ENCODE measurements at regions not wholly inside any gene's neighbourhood (a gene's known extent, or its start where the extent isn't known, plus 50 kb on each side); places are given as distances from the start of the nearest gene placed in this dataset.

- no peaks in the 10 kb centered on the region for H4K20me1 ChIP-seq (ENCODE audit: insufficient read depth, low read length)
- no peaks in the 10 kb centered on the region for H3K27me3 ChIP-seq (ENCODE audit: insufficient read depth, low read length, poor library complexity)
- TF ChIP-seq CTCF (IDR thresholded peaks at IDR 0.05; ENCODE audit: borderline replicate concordance, extremely low read depth, low read length, poor library complexity, severe bottlenecking) (no peak), EZH2 (IDR thresholded peaks at IDR 0.05; ENCODE audit: borderline replicate concordance, low read depth, low read length, severe bottlenecking) (no peak)
- H3K4me3 ChIP-seq (ENCODE audit: low read depth in 1 of 2, low read length in 2 of 2), result no peak overlapping the region
- H3K36me3 ChIP-seq (ENCODE audit: insufficient read depth, low read length), result no peaks in the 10 kb centered on the region
- H3K4me2 ChIP-seq (ENCODE audit: insufficient read depth, low read length), result no peak overlapping the region
- no peak overlapping the region for H3K9ac ChIP-seq (ENCODE audit: low read depth, low read length)
- ATAC-seq (ENCODE audit: insufficient read depth, low read depth) (no peak), DNase-seq (no peak)
- H3K79me2 ChIP-seq (ENCODE audit: insufficient read depth, low read length), result no peaks in the 10 kb centered on the region
- no peaks in the 10 kb centered on the region for H3K4me1 ChIP-seq (ENCODE audit: insufficient read depth, low read length)
- H3K9me3 ChIP-seq (ENCODE audit: insufficient read depth, low read length, severe bottlenecking), result no peaks in the 10 kb centered on the region
- H2AFZ ChIP-seq (ENCODE audit: low read depth, low read length), result no peak overlapping the region
- H3K27ac ChIP-seq (ENCODE audit: low read length), result no peak overlapping the region
Observed at GRCh38 chr7:32178677-32179366, 108.6 kb upstream of the PDE1C start.

- H2AFZ ChIP-seq (ENCODE audit: low read depth, low read length), result no peak overlapping the region
- H3K36me3 ChIP-seq (ENCODE audit: insufficient read depth, low read length), result no peaks in the 10 kb centered on the region
- no peaks in the 10 kb centered on the region for H3K27me3 ChIP-seq (ENCODE audit: insufficient read depth, low read length, poor library complexity)
- ATAC-seq (ENCODE audit: insufficient read depth, low read depth) (no peak), DNase-seq (no peak)
- no peaks in the 10 kb centered on the region for H3K4me1 ChIP-seq (ENCODE audit: insufficient read depth, low read length)
- H4K20me1 ChIP-seq (ENCODE audit: insufficient read depth, low read length), result no peaks in the 10 kb centered on the region
- H3K9ac ChIP-seq (ENCODE audit: low read depth, low read length), result no peak overlapping the region
- no peaks in the 10 kb centered on the region for H3K79me2 ChIP-seq (ENCODE audit: insufficient read depth, low read length)
- H3K27ac ChIP-seq (ENCODE audit: low read length), result no peak overlapping the region
- TF ChIP-seq EZH2 (IDR thresholded peaks at IDR 0.05; ENCODE audit: borderline replicate concordance, low read depth, low read length, severe bottlenecking) (no peak), CTCF (IDR thresholded peaks at IDR 0.05; ENCODE audit: borderline replicate concordance, extremely low read depth, low read length, poor library complexity, severe bottlenecking) (no peak)
- no peak overlapping the region for H3K4me2 ChIP-seq (ENCODE audit: insufficient read depth, low read length)
- H3K4me3 ChIP-seq (ENCODE audit: low read depth in 1 of 2, low read length in 2 of 2), result no peak overlapping the region
- no peaks in the 10 kb centered on the region for H3K9me3 ChIP-seq (ENCODE audit: insufficient read depth, low read length, severe bottlenecking)
Observed at GRCh38 chr7:32177232-32177631, 107.0 kb upstream of the PDE1C start.

GRCh38 chr7:32175099-32175498 lies 104.9 kb upstream of the PDE1C start:
- Histone ChIP-seq H3K4me2 (ENCODE audit: insufficient read depth, low read length) (no peak overlapping the region), H2AFZ (ENCODE audit: low read depth, low read length) (no peak overlapping the region), H3K4me3 (ENCODE audit: low read depth in 1 of 2, low read length in 2 of 2) (no peak overlapping the region), H3K36me3 (ENCODE audit: insufficient read depth, low read length) (no peaks in the 10 kb centered on the region), H3K27me3 (ENCODE audit: insufficient read depth, low read length, poor library complexity) (no peaks in the 10 kb centered on the region), H3K9me3 (ENCODE audit: insufficient read depth, low read length, severe bottlenecking) (no peaks in the 10 kb centered on the region), H3K9ac (ENCODE audit: low read depth, low read length) (no peak overlapping the region), H3K79me2 (ENCODE audit: insufficient read depth, low read length) (no peaks in the 10 kb centered on the region), H4K20me1 (ENCODE audit: insufficient read depth, low read length) (no peaks in the 10 kb centered on the region), H3K4me1 (ENCODE audit: insufficient read depth, low read length) (no peaks in the 10 kb centered on the region), H3K27ac (ENCODE audit: low read length) (no peak overlapping the region)
- no peak for TF ChIP-seq EZH2 (IDR thresholded peaks at IDR 0.05; ENCODE audit: borderline replicate concordance, low read depth, low read length, severe bottlenecking)
- TF ChIP-seq CTCF (IDR thresholded peaks at IDR 0.05; ENCODE audit: borderline replicate concordance, extremely low read depth, low read length, poor library complexity, severe bottlenecking), result no peak
- ATAC-seq (ENCODE audit: insufficient read depth, low read depth) (no peak), DNase-seq (no peak)

Data from DND-41 (cell line).